G401.6 (cell line): ENCODE measurements at regions not wholly inside any gene's neighbourhood (a gene's known extent, or its start where the extent isn't known, plus 50 kb on each side); places are given as distances from the start of the nearest gene placed in this dataset.
"Not testable (repeated sequence)": the region's sequence is repeated elsewhere in the genome, so short reads cannot be mapped to it uniquely, and the experiment has no call there.

ENCODE experiments used
- FAIRE-seq: peaks from 2 replicates; lab custom pipeline; 2012; peaks lifted over from hg19 to GRCh38; lab: Jason Lieb, UNC

- no peak for FAIRE-seq
Measured at GRCh38 chr9:38254756-38255155, 137.7 kb upstream of the ALDH1B1 start.

GRCh38 chr9:38254151-38254550 lies 138.4 kb upstream of the ALDH1B1 start:
- FAIRE-seq, result no peak

GRCh38 chr9:38253200-38253599 lies 139.3 kb upstream of the ALDH1B1 start:
- FAIRE-seq, result no peak

GRCh38 chr9:38251036-38251860 lies 141.3 kb upstream of the ALDH1B1 start:
- no peak for FAIRE-seq

GRCh38 chr9:38250279-38251035 lies 142.0 kb upstream of the ALDH1B1 start:
- no peak for FAIRE-seq

GRCh38 chr9:38249587-38250210 lies 142.8 kb upstream of the ALDH1B1 start:
- FAIRE-seq, result no peak

- FAIRE-seq, result no peak
Measured at GRCh38 chr9:38249049-38249448, 143.5 kb upstream of the ALDH1B1 start.

GRCh38 chr9:38246833-38247232 lies 145.7 kb upstream of the ALDH1B1 start:
- no peak for FAIRE-seq

GRCh38 chr9:38244971-38245370 lies 147.5 kb upstream of the ALDH1B1 start:
- no peak for FAIRE-seq

GRCh38 chr9:38243993-38244392 lies 148.5 kb upstream of the ALDH1B1 start:
- no peak for FAIRE-seq

- FAIRE-seq, result not testable (repeated sequence)
Measured at GRCh38 chr9:38242151-38242550, 150.4 kb upstream of the ALDH1B1 start.

GRCh38 chr9:38240051-38240450 lies 152.5 kb upstream of the ALDH1B1 start:
- FAIRE-seq, result no peak

- FAIRE-seq, result no peak
Measured at GRCh38 chr9:38235244-38235643, 157.3 kb upstream of the ALDH1B1 start.

- no peak for FAIRE-seq
Measured at GRCh38 chr9:38234479-38235170, 157.9 kb upstream of the ALDH1B1 start.

GRCh38 chr9:38233796-38234355 lies 158.6 kb upstream of the ALDH1B1 start:
- FAIRE-seq, result no peak

- no peak for FAIRE-seq
Measured at GRCh38 chr9:38233343-38233742, 159.2 kb upstream of the ALDH1B1 start.

- FAIRE-seq, result no peak
Measured at GRCh38 chr9:38232895-38233294, 159.6 kb upstream of the ALDH1B1 start.

- no peak for FAIRE-seq
Measured at GRCh38 chr9:38229504-38230155, 160.6 kb upstream of the SHB start.

GRCh38 chr9:38229104-38229500 lies 160.1 kb upstream of the SHB start:
- FAIRE-seq, result no peak

- no peak for FAIRE-seq
Measured at GRCh38 chr9:38228331-38229103, 159.5 kb upstream of the SHB start.

GRCh38 chr9:38227656-38228055 lies 158.6 kb upstream of the SHB start:
- FAIRE-seq, result no peak
